Natural killer cell (primary cell): ENCODE measurements at regions not wholly inside any gene's neighbourhood (a gene's known extent, or its start where the extent isn't known, plus 50 kb on each side); places are given as distances from the start of the nearest gene placed in this dataset.

Source experiments
- ATAC-seq, 3 donors: fragments of 150-1000 bp in 2 of 3; fragments of 200-7000 bp in 1 of 3; cut with Tn5 transposase; 1 replicate in 1 of 3; 2 replicates in 2 of 3; pipeline ENCODE4 v1.10.0; 2021; ENCODE audit warnings: mild to moderate bottlenecking in 2 of 3, moderate library complexity in 2 of 3
- DNase-seq, 2 donors: peaks; one replicate each; pipeline versions ENCODE4 v3.0.0 to v3.0.0-alpha.2; 2013 to 2021; ENCODE audit warnings: mixed read lengths in 1 of 2
- H3K27ac ChIP-seq: one replicate; pipeline ENCODE4 v1.5.1; 2013; ENCODE audit warnings: mild to moderate bottlenecking, low read length
- H3K27me3 ChIP-seq: one replicate; pipeline ENCODE4 v1.6.1; 2013; ENCODE audit warnings: low read length; ENCODE audit not compliant: control insufficient read depth, insufficient read depth
- H3K36me3 ChIP-seq: one replicate; pipeline ENCODE4 v1.6.1; 2013; ENCODE audit warnings: low read length; ENCODE audit not compliant: control insufficient read depth, insufficient read depth
- H3K4me1 ChIP-seq: one replicate; pipeline ENCODE4 v1.6.1; 2013; ENCODE audit warnings: low read length; ENCODE audit not compliant: control insufficient read depth, insufficient read depth
- H3K4me3 ChIP-seq: one replicate; pipeline ENCODE4 v1.5.1; 2013; ENCODE audit warnings: low read length
- H3K9me3 ChIP-seq: one replicate; pipeline ENCODE4 v1.6.1; 2013; ENCODE audit warnings: low read length; ENCODE audit not compliant: control insufficient read depth, insufficient read depth
- H3K27ac Mint-ChIP-seq, 2 donors: one replicate each; pipeline ENCODE4 v1.8.0; 2022; ENCODE audit warnings: mild to moderate bottlenecking in 2 of 2, mixed read lengths in 2 of 2, moderate library complexity in 1 of 2
- H3K27me3 Mint-ChIP-seq, 2 donors: one replicate each; pipeline ENCODE4 v1.8.0; 2022; ENCODE audit warnings: low read depth in 2 of 2, mixed read lengths in 2 of 2
- H3K36me3 Mint-ChIP-seq: one replicate; pipeline ENCODE4 v1.8.0; 2022; ENCODE audit warnings: mixed read lengths
- H3K4me1 Mint-ChIP-seq, 2 donors: one replicate each; pipeline ENCODE4 v1.8.0; 2022; ENCODE audit warnings: mixed read lengths in 2 of 2
- H3K4me3 Mint-ChIP-seq: one replicate; pipeline ENCODE4 v1.8.0; 2022; ENCODE audit warnings: mild to moderate bottlenecking, moderate library complexity, mixed read lengths
- H3K9me3 Mint-ChIP-seq, 2 donors: one replicate each; pipeline ENCODE4 v1.8.0; 2022; ENCODE audit warnings: mixed read lengths in 2 of 2
- WGBS: methylation state at CpG from one replicate; pipeline ENCODE4 v1.1.7; 2013; ENCODE audit warnings: missing lambda C conversion rate; ENCODE audit not compliant: insufficient coverage; 5-methylcytosine and 5-hydroxymethylcytosine counted together
- intact Hi-C: fragments of 100-400 bp; cut with micrococcal nuclease; formaldehyde crosslinking; loops from one replicate; pipeline ENCODE4 v1.14.2; 2022
- TF ChIP-seq, protein P1 (sequence below): fragments of 200-600 bp; IDR thresholded peaks from one replicate; pipeline ENCODE4 v1.8.0; 2022; ENCODE audit warnings: antibody characterized with exemption

DNA sequence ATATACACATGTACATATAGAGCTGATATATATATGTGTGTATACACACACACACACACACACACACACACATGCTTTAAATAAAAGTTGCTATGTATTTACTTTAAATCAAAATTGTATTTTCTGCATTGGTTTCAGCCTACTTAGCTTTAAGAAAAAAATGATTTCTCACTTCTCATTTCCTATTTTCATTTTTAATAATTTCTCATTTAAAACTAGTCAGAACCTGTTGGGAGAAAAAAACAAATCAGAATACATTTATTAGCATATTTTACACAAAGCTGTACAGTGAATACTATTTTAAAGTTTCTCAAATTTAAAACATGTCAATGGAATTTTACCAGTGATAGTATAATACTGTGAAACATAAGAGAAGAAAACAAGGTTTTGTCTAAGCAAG is 681.8 kb downstream of the CENPC start:
- ATAC-seq (no peak), DNase-seq (no peak)
- no peak overlapping the region for H3K27ac ChIP-seq
- no peaks in the 10 kb centered on the region for H3K36me3 ChIP-seq
- H3K4me1 ChIP-seq: no peaks in the 10 kb centered on the region
- TF ChIP-seq, protein P1, sequence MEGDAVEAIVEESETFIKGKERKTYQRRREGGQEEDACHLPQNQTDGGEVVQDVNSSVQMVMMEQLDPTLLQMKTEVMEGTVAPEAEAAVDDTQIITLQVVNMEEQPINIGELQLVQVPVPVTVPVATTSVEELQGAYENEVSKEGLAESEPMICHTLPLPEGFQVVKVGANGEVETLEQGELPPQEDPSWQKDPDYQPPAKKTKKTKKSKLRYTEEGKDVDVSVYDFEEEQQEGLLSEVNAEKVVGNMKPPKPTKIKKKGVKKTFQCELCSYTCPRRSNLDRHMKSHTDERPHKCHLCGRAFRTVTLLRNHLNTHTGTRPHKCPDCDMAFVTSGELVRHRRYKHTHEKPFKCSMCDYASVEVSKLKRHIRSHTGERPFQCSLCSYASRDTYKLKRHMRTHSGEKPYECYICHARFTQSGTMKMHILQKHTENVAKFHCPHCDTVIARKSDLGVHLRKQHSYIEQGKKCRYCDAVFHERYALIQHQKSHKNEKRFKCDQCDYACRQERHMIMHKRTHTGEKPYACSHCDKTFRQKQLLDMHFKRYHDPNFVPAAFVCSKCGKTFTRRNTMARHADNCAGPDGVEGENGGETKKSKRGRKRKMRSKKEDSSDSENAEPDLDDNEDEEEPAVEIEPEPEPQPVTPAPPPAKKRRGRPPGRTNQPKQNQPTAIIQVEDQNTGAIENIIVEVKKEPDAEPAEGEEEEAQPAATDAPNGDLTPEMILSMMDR: no peak
- Mint-ChIP-seq H3K27ac (no peak overlapping the region), H3K27me3 (no peaks in the 10 kb centered on the region), H3K4me3 (no peak overlapping the region), H3K9me3 (peaks cover 9 to 14% of the 10 kb centered on the region in 2 donors), H3K4me1 (no peaks in the 10 kb centered on the region), H3K36me3 (no peaks in the 10 kb centered on the region)
- peaks cover 4% of the 10 kb centered on the region for H3K9me3 ChIP-seq
- no peak overlapping the region for H3K4me3 ChIP-seq
- intact Hi-C loops: no loop called here
- no peaks in the 10 kb centered on the region for H3K27me3 ChIP-seq

DNA sequence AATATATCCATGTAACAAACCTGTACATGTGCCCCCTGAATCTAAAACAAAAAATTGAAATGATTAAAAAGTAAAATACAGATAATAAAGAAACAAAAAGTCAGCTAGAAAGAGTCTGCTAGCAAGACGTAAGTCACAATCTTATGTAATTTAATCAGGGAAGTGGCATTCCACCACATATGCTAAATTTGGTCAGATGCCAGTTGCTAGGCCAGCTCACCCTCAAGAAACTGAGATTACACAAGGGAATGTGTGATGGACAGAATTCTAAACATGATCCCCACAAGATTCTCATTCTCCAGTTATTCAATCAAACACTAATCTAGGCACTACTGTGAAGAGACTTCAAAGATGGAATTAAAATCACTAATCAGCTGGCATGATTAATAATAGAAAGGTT is 689.3 kb downstream of the CENPC start:
- H3K27me3 ChIP-seq: no peaks in the 10 kb centered on the region
- no peaks in the 10 kb centered on the region for H3K36me3 Mint-ChIP-seq
- no peak overlapping the region for H3K4me3 ChIP-seq
- H3K36me3 ChIP-seq: no peaks in the 10 kb centered on the region
- H3K27ac Mint-ChIP-seq: no peak overlapping the region
- no peaks in the 10 kb centered on the region for H3K4me1 Mint-ChIP-seq
- WGBS: 83% methylated on average over 1 of the region's 1 CpG
- peaks cover 7 to 10% of the 10 kb centered on the region in 2 donors for H3K9me3 Mint-ChIP-seq
- peaks cover under 1% of the 10 kb centered on the region for H3K9me3 ChIP-seq
- H3K4me1 ChIP-seq: no peaks in the 10 kb centered on the region
- TF ChIP-seq, protein P1: no peak
- H3K4me3 Mint-ChIP-seq: no peak overlapping the region
- intact Hi-C loops: no loop called here
- H3K27ac ChIP-seq: no peak overlapping the region
- DNase-seq (no peak), ATAC-seq (no peak)
- no peaks in the 10 kb centered on the region for H3K27me3 Mint-ChIP-seq

- Mint-ChIP-seq H3K4me1 (no peaks in the 10 kb centered on the region), H3K27me3 (no peaks in the 10 kb centered on the region), H3K4me3 (no peak overlapping the region), H3K27ac (no peak overlapping the region), H3K9me3 (peaks cover 7 to 14% of the 10 kb centered on the region in 2 donors), H3K36me3 (no peaks in the 10 kb centered on the region)
- 60% methylated on average over 1 of the region's 3 CpGs for WGBS
- H3K9me3 ChIP-seq: no peaks in the 10 kb centered on the region
- intact Hi-C loops: no loop called here
- no peak for ATAC-seq
- TF ChIP-seq, protein P1: no peak
- H3K4me3 ChIP-seq: no peak overlapping the region
- no peak overlapping the region for H3K27ac ChIP-seq
- DNase-seq: no peak
- no peaks in the 10 kb centered on the region for H3K27me3 ChIP-seq
- H3K36me3 ChIP-seq: no peaks in the 10 kb centered on the region
- H3K4me1 ChIP-seq: no peaks in the 10 kb centered on the region
These were observed 691.5 kb downstream of the CENPC start for GRCh38 chr4:66853845-66854244.

DNA sequence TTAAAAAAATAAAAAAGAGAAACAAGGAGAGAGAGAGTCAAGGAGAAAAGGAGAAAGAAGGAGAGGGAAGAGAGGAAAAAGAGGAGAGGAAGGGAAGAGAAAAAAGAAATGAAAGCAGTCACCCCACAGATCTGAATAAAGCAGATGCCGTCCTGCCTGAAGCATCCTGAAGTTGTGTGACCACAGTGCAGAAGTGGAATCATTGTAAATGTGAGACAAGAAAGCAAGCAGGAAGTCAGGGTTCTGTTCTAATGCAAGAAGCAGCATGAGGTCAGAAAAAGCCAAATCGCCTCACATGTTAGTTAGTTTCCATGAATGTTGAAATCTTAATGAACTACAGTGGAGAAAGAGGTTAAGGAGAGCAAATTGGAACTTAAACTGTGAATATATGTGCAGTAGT is 692.5 kb downstream of the CENPC start:
- no peak overlapping the region for H3K4me3 Mint-ChIP-seq
- Histone ChIP-seq H3K36me3 (no peaks in the 10 kb centered on the region), H3K27ac (no peak overlapping the region), H3K9me3 (no peaks in the 10 kb centered on the region), H3K4me3 (no peak overlapping the region), H3K4me1 (no peaks in the 10 kb centered on the region), H3K27me3 (no peaks in the 10 kb centered on the region)
- H3K27ac Mint-ChIP-seq: no peak overlapping the region
- TF ChIP-seq, protein P1: no peak
- ATAC-seq (no peak), DNase-seq (no peak)
- intact Hi-C loops: no loop called here
- H3K4me1 Mint-ChIP-seq: no peaks in the 10 kb centered on the region
- WGBS: 41% methylated on average over 2 of the region's 2 CpGs
- H3K36me3 Mint-ChIP-seq: no peaks in the 10 kb centered on the region
- H3K9me3 Mint-ChIP-seq: peaks cover 5 to 14% of the 10 kb centered on the region in 2 donors
- no peaks in the 10 kb centered on the region for H3K27me3 Mint-ChIP-seq
